ENCODE measurements at regions not wholly inside any gene's neighbourhood (a gene's known extent, or its start where the extent isn't known, plus 50 kb on each side); places are given as distances from the start of the nearest gene placed in this dataset.

DNA sequence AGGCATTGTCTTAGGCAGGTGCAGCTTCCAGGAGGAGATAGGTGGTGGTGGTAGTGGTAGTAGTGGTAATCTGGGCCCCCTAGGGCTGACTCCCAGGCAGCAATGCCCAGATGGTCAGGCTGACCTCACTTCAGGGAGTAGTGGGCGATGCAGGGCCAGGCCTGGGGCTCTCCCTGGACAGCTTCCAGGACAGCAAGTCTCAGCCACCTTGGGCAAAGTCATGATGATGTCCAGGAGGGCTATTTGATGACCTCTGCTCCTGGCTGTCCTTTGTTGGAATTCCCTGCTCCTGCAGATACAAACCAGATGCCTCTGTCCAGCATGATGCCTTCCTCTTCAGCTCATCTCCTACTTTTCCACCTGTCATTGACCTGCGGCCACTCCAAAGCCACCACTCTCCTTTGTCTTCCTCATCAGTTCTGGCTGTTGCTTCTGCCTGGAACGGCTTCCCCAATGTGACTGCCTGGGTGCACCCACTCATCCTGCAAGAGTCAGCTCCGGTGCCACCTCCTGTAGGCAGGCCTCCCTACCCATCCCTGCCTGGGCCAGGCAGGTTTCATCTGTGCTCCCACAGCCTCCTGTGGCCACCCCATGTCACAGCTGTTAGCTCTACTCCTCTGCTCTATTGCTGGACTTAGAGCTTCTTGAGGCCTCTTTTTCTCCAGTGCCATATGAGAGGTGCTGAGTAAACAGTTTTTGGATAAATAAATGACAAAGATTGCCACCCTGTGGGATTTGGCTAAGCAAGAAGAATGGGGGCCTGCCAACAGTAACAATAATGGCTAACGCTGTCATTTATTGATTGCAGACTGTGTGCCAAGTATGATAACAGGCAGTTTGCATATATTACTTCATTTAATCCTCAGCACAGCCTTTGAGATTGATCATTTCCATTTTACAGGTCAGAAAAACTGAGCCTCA, 172.9 kb upstream of the NECTIN1 start:
- no peak for DNase-seq (ENCODE audit: low spot score)
- Histone ChIP-seq H3K9ac (ENCODE audit: low read depth in 1 of 2, low read length in 2 of 2) (no peak overlapping the region), H3K27me3 (ENCODE audit: control insufficient read depth in 4 of 4, insufficient read depth in 4 of 4, low read length in 3 of 4) (no peaks in the 10 kb centered on the region), H3K4me3 (ENCODE audit: low read depth in 1 of 3, low read length in 3 of 3) (no peak overlapping the region), H3K36me3 (ENCODE audit: control insufficient read depth in 4 of 4, insufficient read depth in 3 of 4, low read depth in 1 of 4, low read length in 3 of 4) (no peaks in the 10 kb centered on the region), H3K4me1 (ENCODE audit: control insufficient read depth in 4 of 4, insufficient read depth in 4 of 4, low read length in 3 of 4) (peaks cover 20 to 46% (median 38%) of the 10 kb centered on the region in 4 donors), H3K9me3 (ENCODE audit: control insufficient read depth in 4 of 4, low read length in 3 of 4) (no peaks in the 10 kb centered on the region), H3K27ac (ENCODE audit: low read depth in 1 of 2, low read length in 2 of 2) (no peak overlapping the region)
- WGBS: 79% methylated on average over 5 of the region's 5 CpGs
- TF ChIP-seq YY1 (IDR thresholded peaks at IDR 0.05): peak; percentile 59
- TF ChIP-seq FOXA1 (IDR thresholded peaks at IDR 0.05): no peak
- peak in 1 of 2 donors; percentile 11 for TF ChIP-seq RXRA (IDR thresholded peaks at IDR 0.05)

DNA sequence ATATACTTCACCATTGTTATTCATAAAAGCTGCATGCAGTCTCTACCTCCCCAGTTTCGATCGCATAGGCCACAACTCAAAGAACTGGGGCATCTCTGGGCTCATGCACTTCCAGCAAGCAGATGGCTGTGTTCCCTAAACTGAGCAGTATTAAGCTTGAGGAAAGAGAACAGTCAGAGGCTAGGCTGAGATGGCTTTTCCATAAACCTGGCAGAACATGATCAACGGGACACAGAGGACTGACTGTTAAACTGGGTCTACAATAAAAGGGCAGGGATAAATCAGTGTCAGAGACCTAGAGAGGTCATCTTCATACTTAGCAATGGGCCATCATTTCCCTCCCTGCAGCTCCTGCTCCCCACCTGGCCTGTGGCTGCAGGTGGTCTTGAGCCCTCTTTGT, 171.0 kb upstream of the NECTIN1 start:
- no peak for DNase-seq (ENCODE audit: low spot score)
- H3K4me1 ChIP-seq (ENCODE audit: control insufficient read depth in 4 of 4, insufficient read depth in 4 of 4, low read length in 3 of 4): peaks cover 12 to 29% (median 26%) of the 10 kb centered on the region in 4 donors

DNA sequence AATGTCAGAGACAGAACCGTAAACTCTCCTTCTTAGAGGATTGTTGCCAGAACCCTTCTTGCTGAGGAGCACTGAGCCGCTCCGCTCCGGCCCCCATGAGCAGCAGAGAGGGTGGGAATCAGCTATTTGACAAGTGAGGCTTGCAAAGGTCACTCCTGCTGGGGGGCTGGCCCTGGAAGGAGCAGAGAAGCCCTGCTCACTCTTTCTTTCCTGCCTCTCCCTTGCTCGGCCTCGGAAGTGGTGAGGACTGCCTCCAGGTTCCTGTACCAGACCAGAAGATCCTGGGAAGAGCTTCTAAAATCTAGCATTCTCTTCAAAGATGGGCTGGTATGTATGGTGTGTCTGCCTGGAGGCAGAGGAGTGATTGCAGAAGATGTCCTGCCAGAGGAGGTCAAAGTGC, 168.6 kb upstream of the NECTIN1 start:
- Histone ChIP-seq H3K27me3 (ENCODE audit: control insufficient read depth in 4 of 4, insufficient read depth in 4 of 4, low read length in 3 of 4) (no peaks in the 10 kb centered on the region), H3K9ac (ENCODE audit: low read depth in 1 of 2, low read length in 2 of 2) (no peak overlapping the region), H3K27ac (ENCODE audit: low read depth in 1 of 2, low read length in 2 of 2) (no peak overlapping the region), H3K4me1 (ENCODE audit: control insufficient read depth in 4 of 4, insufficient read depth in 4 of 4, low read length in 3 of 4) (peaks cover 6 to 9% (median 7%) of the 10 kb centered on the region in 4 donors), H3K4me3 (ENCODE audit: low read depth in 1 of 3, low read length in 3 of 3) (no peak overlapping the region), H3K9me3 (ENCODE audit: control insufficient read depth in 4 of 4, low read length in 3 of 4) (no peaks in the 10 kb centered on the region), H3K36me3 (ENCODE audit: control insufficient read depth in 4 of 4, insufficient read depth in 3 of 4, low read depth in 1 of 4, low read length in 3 of 4) (no peaks in the 10 kb centered on the region)
- no peak for TF ChIP-seq RXRA (IDR thresholded peaks at IDR 0.05)
- TF ChIP-seq JUND (IDR thresholded peaks at IDR 0.05): no peak
- WGBS: 89% methylated on average over 6 of the region's 6 CpGs
- DNase-seq (ENCODE audit: low spot score): no peak

More for the DNA sequence above, 171.0 kb upstream of the NECTIN1 start:
- Histone ChIP-seq H3K27me3 (ENCODE audit: control insufficient read depth in 4 of 4, insufficient read depth in 4 of 4, low read length in 3 of 4) (no peaks in the 10 kb centered on the region), H3K9me3 (ENCODE audit: control insufficient read depth in 4 of 4, low read length in 3 of 4) (no peaks in the 10 kb centered on the region), H3K4me3 (ENCODE audit: low read depth in 1 of 3, low read length in 3 of 3) (no peak overlapping the region), H3K36me3 (ENCODE audit: control insufficient read depth in 4 of 4, insufficient read depth in 3 of 4, low read depth in 1 of 4, low read length in 3 of 4) (no peaks in the 10 kb centered on the region), H3K27ac (ENCODE audit: low read depth in 1 of 2, low read length in 2 of 2) (no peak overlapping the region), H3K9ac (ENCODE audit: low read depth in 1 of 2, low read length in 2 of 2) (no peak overlapping the region)
- TF ChIP-seq SP1 (IDR thresholded peaks at IDR 0.05): no peak
- TF ChIP-seq RXRA (IDR thresholded peaks at IDR 0.05): no peak
- 62% methylated on average over 3 of the region's 3 CpGs for WGBS

DNA sequence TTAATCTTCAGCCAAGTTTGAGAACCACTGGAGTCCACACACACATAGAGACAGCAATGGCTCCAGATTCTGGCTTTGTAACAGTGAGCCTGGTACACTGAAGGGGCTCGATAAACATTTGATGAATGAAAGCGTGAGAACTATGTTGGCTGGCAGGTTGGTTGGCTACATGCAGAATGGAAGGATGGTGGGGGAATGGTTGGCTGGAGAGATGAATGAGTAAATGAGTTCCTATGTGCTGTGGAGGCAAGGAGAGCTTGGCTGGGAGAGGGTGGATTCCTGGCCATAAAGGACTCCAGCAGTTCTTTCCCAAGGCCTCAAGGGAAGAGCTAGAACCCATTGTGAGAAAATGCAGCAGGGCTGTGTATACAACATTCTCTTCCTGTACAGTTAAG, 168.0 kb upstream of the NECTIN1 start:
- no peak for DNase-seq (ENCODE audit: low spot score)
- WGBS: 47% methylated on average over 2 of the region's 2 CpGs
- H3K27me3 ChIP-seq (ENCODE audit: control insufficient read depth in 4 of 4, insufficient read depth in 4 of 4, low read length in 3 of 4): no peaks in the 10 kb centered on the region
- no peak overlapping the region for H3K9ac ChIP-seq (ENCODE audit: low read depth in 1 of 2, low read length in 2 of 2)
- H3K27ac ChIP-seq (ENCODE audit: low read depth in 1 of 2, low read length in 2 of 2): no peak overlapping the region
- H3K4me3 ChIP-seq (ENCODE audit: low read depth in 1 of 3, low read length in 3 of 3): no peak overlapping the region
- no peaks in the 10 kb centered on the region for H3K36me3 ChIP-seq (ENCODE audit: control insufficient read depth in 4 of 4, insufficient read depth in 3 of 4, low read depth in 1 of 4, low read length in 3 of 4)
- H3K9me3 ChIP-seq (ENCODE audit: control insufficient read depth in 4 of 4, low read length in 3 of 4): no peaks in the 10 kb centered on the region
- TF ChIP-seq, protein P1, sequence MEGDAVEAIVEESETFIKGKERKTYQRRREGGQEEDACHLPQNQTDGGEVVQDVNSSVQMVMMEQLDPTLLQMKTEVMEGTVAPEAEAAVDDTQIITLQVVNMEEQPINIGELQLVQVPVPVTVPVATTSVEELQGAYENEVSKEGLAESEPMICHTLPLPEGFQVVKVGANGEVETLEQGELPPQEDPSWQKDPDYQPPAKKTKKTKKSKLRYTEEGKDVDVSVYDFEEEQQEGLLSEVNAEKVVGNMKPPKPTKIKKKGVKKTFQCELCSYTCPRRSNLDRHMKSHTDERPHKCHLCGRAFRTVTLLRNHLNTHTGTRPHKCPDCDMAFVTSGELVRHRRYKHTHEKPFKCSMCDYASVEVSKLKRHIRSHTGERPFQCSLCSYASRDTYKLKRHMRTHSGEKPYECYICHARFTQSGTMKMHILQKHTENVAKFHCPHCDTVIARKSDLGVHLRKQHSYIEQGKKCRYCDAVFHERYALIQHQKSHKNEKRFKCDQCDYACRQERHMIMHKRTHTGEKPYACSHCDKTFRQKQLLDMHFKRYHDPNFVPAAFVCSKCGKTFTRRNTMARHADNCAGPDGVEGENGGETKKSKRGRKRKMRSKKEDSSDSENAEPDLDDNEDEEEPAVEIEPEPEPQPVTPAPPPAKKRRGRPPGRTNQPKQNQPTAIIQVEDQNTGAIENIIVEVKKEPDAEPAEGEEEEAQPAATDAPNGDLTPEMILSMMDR (IDR thresholded peaks at IDR 0.05; ENCODE audit: low read depth, low read length, missing input control): no peak
- TF ChIP-seq FOXA1 (IDR thresholded peaks at IDR 0.05) (no peak), TAF1 (conservative IDR thresholded peaks at IDR 0.05) (no peak), NR2F2 (IDR thresholded peaks at IDR 0.05) (no peak), FOXA2 (IDR thresholded peaks at IDR 0.05) (no peak), YY1 (IDR thresholded peaks at IDR 0.05) (no peak), HNF4A (conservative IDR thresholded peaks at IDR 0.05) (no peak), JUND (IDR thresholded peaks at IDR 0.05) (no peak), EGR1 (IDR thresholded peaks at IDR 0.05; ENCODE audit: low read depth in 2 of 2) (no peak)
- TF ChIP-seq, protein P2, sequence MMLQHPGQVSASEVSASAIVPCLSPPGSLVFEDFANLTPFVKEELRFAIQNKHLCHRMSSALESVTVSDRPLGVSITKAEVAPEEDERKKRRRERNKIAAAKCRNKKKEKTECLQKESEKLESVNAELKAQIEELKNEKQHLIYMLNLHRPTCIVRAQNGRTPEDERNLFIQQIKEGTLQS (IDR thresholded peaks at IDR 0.05): no peak
- TF ChIP-seq, protein P3, sequence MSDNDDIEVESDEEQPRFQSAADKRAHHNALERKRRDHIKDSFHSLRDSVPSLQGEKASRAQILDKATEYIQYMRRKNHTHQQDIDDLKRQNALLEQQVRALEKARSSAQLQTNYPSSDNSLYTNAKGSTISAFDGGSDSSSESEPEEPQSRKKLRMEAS (IDR thresholded peaks at IDR 0.05): no peak
- H3K4me1 ChIP-seq (ENCODE audit: control insufficient read depth in 4 of 4, insufficient read depth in 4 of 4, low read length in 3 of 4): peaks cover 1 to 3% (median 2%) of the 10 kb centered on the region in 4 donors

Measured in liver (tissue), 8 donors.